ENCODE measurements at regions not wholly inside any gene's neighbourhood (a gene's known extent, or its start where the extent isn't known, plus 50 kb on each side); places are given as distances from the start of the nearest gene placed in this dataset.

- no peak for DNase-seq
These were observed 113.0 kb upstream of the PCDH15 start for GRCh38 chr10:54914049-54914448.

- DNase-seq: no peak
These were observed 108.1 kb upstream of the PCDH15 start for GRCh38 chr10:54909165-54909564.

- no peak for DNase-seq
These were observed 107.0 kb upstream of the PCDH15 start for GRCh38 chr10:54908019-54908418.

- no peak for DNase-seq
These were observed 105.9 kb upstream of the PCDH15 start for GRCh38 chr10:54906940-54907339.

- no peak for DNase-seq
These were observed 104.7 kb upstream of the PCDH15 start for GRCh38 chr10:54905578-54906192.

GRCh38 chr10:54904833-54905232 is 103.8 kb upstream of the PCDH15 start:
- no peak for DNase-seq

GRCh38 chr10:54903745-54904144 is 102.7 kb upstream of the PCDH15 start:
- DNase-seq: no peak

- DNase-seq: no peak
These were observed 99.6 kb upstream of the PCDH15 start for GRCh38 chr10:54900584-54900983.

GRCh38 chr10:54880996-54881395 is 80.0 kb upstream of the PCDH15 start:
- DNase-seq: no peak

GRCh38 chr10:54869022-54869421 is 68.0 kb upstream of the PCDH15 start:
- no peak for DNase-seq

- no peak for DNase-seq
These were observed 65.6 kb upstream of the PCDH15 start for GRCh38 chr10:54866666-54867065.

GRCh38 chr10:54854843-54855242 is 53.8 kb upstream of the PCDH15 start:
- no peak for DNase-seq

- no peak for DNase-seq
These were observed 53.4 kb upstream of the PCDH15 start for GRCh38 chr10:54854389-54854788.

GRCh38 chr10:54853883-54854282 is 52.9 kb upstream of the PCDH15 start:
- DNase-seq: no peak
